ENCODE measurements at regions not wholly inside any gene's neighbourhood (a gene's known extent, or its start where the extent isn't known, plus 50 kb on each side); places are given as distances from the start of the nearest gene placed in this dataset.
A peak's percentile ranks its signal among the peaks of the same experiment; 100 is the strongest.

DNA sequence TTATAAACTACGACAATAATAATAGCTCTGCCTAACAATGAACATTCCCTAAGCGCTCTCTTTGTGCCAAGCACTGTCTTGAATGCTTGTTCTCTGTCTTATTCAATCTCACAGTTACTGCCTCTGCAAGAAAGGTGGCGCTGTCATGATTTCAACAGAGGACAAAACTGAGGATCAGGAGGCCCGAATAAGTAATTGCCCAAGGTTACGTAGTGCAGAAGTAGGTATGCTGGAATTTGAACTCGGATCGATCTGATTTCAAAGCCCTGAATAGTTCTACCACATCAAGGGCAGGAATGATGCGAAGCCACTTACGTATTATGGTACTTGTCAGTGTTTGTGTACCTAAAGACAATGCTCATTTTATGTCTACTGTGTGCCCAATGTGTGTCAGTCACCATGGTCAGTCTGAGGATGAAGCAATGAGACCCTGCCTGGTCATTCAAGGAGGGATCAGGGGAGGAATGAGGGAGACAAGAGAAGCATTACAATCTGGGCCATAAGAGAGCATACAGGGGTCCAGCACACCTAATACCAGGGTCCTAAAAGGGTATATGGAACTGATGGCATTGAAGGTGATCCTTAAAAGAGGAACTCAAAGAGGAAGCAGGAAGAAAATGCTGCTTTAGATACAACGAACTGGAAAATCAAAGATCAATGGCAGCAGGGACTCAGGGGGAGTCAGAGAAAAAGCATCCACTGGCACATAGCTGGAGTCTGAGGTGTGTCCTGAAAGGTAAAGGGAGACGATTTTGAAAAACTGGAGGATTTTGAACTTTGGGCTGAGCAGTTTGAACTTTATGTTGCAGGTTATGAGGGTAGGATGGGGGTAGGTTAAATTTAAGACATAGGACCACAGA, 389.2 kb downstream of the PLPP3 start (continued):
- no peak for TF ChIP-seq ZNF142 (CRISPR knock-in tag; IDR thresholded peaks at IDR 0.05)
- no peak for TF ChIP-seq SIN3A (IDR thresholded peaks at IDR 0.05; ENCODE audit: borderline replicate concordance, low read depth, low read length)
- no peak for TF ChIP-seq ZNF350 (CRISPR knock-in tag; IDR thresholded peaks at IDR 0.05; ENCODE audit: borderline replicate concordance, low read depth)
- peak; percentile 73; the same call in 1 of the 2 replicates for TF ChIP-seq RXRA (CRISPR knock-in tag; IDR thresholded peaks at IDR 0.05)
- TF ChIP-seq ZFAT (CRISPR knock-in tag; conservative IDR thresholded peaks at IDR 0.05), result no peak
- TF ChIP-seq MAFK (conservative IDR thresholded peaks at IDR 0.05 in 1 of 2, IDR thresholded peaks at IDR 0.05 in 1 of 2; ENCODE audit: low read length in 2 of 2), result 0 out of 4 replicates have a peak, but pooled peaks of 1 of the 2 experiments have one; percentile 11
- peak; percentile 93 for TF ChIP-seq ZGPAT (CRISPR knock-in tag; IDR thresholded peaks at IDR 0.05)
- TF ChIP-seq ZNF317 (CRISPR knock-in tag; IDR thresholded peaks at IDR 0.05), result peak; percentile 50; the same call in 1 of the 2 replicates
- TF ChIP-seq, protein P1, sequence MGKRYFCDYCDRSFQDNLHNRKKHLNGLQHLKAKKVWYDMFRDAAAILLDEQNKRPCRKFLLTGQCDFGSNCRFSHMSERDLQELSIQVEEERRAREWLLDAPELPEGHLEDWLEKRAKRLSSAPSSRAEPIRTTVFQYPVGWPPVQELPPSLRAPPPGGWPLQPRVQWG (CRISPR knock-in tag; IDR thresholded peaks at IDR 0.05; ENCODE audit: borderline replicate concordance, low read depth), result no peak
- TF ChIP-seq PHB2 (IDR thresholded peaks at IDR 0.05; ENCODE audit: partially characterized antibody), result no peak
- peak; percentile 65; the same call in 1 of the 2 replicates for TF ChIP-seq HOXA9 (CRISPR knock-in tag; IDR thresholded peaks at IDR 0.05; ENCODE audit: borderline replicate concordance)
- TF ChIP-seq PRDM10 (CRISPR knock-in tag; IDR thresholded peaks at IDR 0.05; ENCODE audit: low read depth), result peak; percentile 47
- TF ChIP-seq, protein P2, sequence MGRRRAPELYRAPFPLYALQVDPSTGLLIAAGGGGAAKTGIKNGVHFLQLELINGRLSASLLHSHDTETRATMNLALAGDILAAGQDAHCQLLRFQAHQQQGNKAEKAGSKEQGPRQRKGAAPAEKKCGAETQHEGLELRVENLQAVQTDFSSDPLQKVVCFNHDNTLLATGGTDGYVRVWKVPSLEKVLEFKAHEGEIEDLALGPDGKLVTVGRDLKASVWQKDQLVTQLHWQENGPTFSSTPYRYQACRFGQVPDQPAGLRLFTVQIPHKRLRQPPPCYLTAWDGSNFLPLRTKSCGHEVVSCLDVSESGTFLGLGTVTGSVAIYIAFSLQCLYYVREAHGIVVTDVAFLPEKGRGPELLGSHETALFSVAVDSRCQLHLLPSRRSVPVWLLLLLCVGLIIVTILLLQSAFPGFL (CRISPR knock-in tag; IDR thresholded peaks at IDR 0.05), result no peak
- no peak for TF ChIP-seq CCDC6 (CRISPR knock-in tag; IDR thresholded peaks at IDR 0.05)
- TF ChIP-seq RCOR2 (CRISPR knock-in tag; IDR thresholded peaks at IDR 0.05), result peak; percentile 95
